ENCODE measurements at regions not wholly inside any gene's neighbourhood (a gene's known extent, or its start where the extent isn't known, plus 50 kb on each side); places are given as distances from the start of the nearest gene placed in this dataset.

DNA sequence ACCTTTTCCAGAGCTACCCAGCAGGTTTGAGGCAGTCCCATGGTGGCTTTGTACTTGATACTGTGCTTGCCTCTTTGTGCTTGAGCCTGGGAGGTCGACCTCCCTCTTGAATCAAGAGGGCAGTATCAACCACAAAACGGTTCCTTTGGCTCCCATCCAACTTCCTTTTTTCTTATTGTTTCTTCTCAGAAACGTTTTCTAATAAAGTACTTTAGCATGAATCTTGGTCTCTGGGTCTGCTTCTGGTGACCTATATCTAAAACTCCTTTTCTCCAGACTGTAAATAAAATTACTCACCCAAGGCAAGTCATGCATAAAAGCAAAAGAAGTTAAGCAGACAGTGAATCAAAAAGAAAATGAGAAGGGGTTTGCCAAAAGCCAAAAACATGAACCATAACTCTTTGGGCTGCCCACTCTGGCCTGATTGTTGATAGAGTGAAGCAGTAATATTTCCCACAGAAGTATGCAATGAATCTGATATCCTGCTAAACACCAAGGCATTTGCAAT lies 112.2 kb upstream of the SLC4A7 start:
- no peak for TF ChIP-seq POLR2AphosphoS5 (IDR thresholded peaks at IDR 0.05; ENCODE audit: low read depth, low read length)
- no peak for TF ChIP-seq POLR2A (IDR thresholded peaks at IDR 0.05; ENCODE audit: low read depth, low read length)

Measured in GM12891 (cell line).